ENCODE measurements at regions not wholly inside any gene's neighbourhood (a gene's known extent, or its start where the extent isn't known, plus 50 kb on each side); places are given as distances from the start of the nearest gene placed in this dataset.

DNA sequence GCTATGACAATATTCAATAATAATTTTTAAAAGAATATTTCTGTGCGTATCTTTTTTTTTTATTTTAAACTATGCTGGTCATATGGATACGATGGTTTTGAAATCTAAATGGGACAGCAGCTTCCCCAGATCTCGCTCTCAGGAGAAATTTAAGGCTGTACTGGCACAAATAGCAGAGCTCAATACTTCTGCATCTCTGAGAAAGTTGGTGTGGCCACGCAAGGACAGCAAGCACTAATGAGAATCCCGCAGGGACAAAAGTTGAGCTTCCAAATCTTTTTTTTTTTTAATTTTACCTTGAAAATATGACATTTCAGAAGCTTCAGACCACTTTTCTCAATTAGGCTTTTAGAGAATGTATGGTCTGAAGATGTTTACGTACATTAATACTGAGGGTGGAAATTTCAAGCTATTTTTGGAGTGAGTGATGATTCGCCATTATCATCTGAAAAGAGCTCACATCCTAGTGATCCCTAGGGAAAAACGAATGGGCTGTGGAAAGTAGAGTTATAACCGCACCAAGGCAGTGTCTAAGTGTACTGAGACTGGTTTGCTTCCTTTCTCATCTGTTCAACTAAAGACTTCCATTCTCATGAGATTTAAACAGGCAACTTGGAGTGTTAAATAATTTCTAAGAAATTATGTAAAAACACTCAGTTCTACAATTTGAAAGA, 840.0 kb downstream of the C6orf118 start:
- TF ChIP-seq SUZ12 (IDR thresholded peaks at IDR 0.05) (no peak), NFRKB (IDR thresholded peaks at IDR 0.05) (no peak), FOXM1 (IDR thresholded peaks at IDR 0.05; ENCODE audit: borderline replicate concordance) (no peak), HDGF (IDR thresholded peaks at IDR 0.05; ENCODE audit: borderline replicate concordance) (no peak), PKNOX1 (IDR thresholded peaks at IDR 0.05) (no peak), SP1 (IDR thresholded peaks at IDR 0.05) (no peak), ZNF384 (IDR thresholded peaks at IDR 0.05) (no peak), ARNT (IDR thresholded peaks at IDR 0.05) (no peak), L3MBTL2 (conservative IDR thresholded peaks at IDR 0.05) (no peak), BHLHE40 (IDR thresholded peaks at IDR 0.05; ENCODE audit: borderline replicate concordance) (no peak), FOXA1 (IDR thresholded peaks at IDR 0.05) (no peak)

Measured in HEK293T (cell line).